ENCODE measurements at regions not wholly inside any gene's neighbourhood (a gene's known extent, or its start where the extent isn't known, plus 50 kb on each side); places are given as distances from the start of the nearest gene placed in this dataset.

- no peak for TF ChIP-seq CTCF (IDR thresholded peaks at IDR 0.05; ENCODE audit: control extremely low read depth in 1 of 3, insufficient read depth in 1 of 3, low read depth in 1 of 3, low read length in 3 of 3)
- no peak for TF ChIP-seq EP300 (IDR thresholded peaks at IDR 0.05; ENCODE audit: borderline replicate concordance in 1 of 2, low read depth in 2 of 2, low read length in 2 of 2)
- no peak for TF ChIP-seq POLR2A (IDR thresholded peaks at IDR 0.05; ENCODE audit: control extremely low read depth in 1 of 2, low read depth in 2 of 2, low read length in 2 of 2)
- TF ChIP-seq TAF1 (IDR thresholded peaks at IDR 0.05; ENCODE audit: low read depth, low read length), result no peak
- no peak for TF ChIP-seq YY1 (IDR thresholded peaks at IDR 0.05; ENCODE audit: low read depth, low read length)
- TF ChIP-seq CEBPB (IDR thresholded peaks at IDR 0.05; ENCODE audit: low read depth, low read length), result no peak
- no peak for TF ChIP-seq EZH2 (IDR thresholded peaks at IDR 0.05; ENCODE audit: low read depth, low read length, severe bottlenecking)
- no peak for TF ChIP-seq KDM1A (IDR thresholded peaks at IDR 0.05; ENCODE audit: borderline replicate concordance, low read length)
- no peak for TF ChIP-seq CBX5 (IDR thresholded peaks at IDR 0.05; ENCODE audit: low read depth, low read length)
- no peak for TF ChIP-seq HDAC2 (IDR thresholded peaks at IDR 0.05; ENCODE audit: borderline replicate concordance in 1 of 2, low read depth in 2 of 2, low read length in 2 of 2)
- no peak for TF ChIP-seq POLR2AphosphoS5 (IDR thresholded peaks at IDR 0.05; ENCODE audit: low read depth, low read length)
- TF ChIP-seq ASH2L (IDR thresholded peaks at IDR 0.05; ENCODE audit: low read length), result no peak
Measured at GRCh38 chr3:174337227-174337626, 521.9 kb upstream of the NAALADL2 start.
